HG02943 (cell line): ENCODE measurements at regions not wholly inside any gene's neighbourhood (a gene's known extent, or its start where the extent isn't known, plus 50 kb on each side); places are given as distances from the start of the nearest gene placed in this dataset.

Source experiments
- ATAC-seq: cut with Tn5 transposase; IDR thresholded peaks from one replicate; pipeline ENCODE4 v1.9.1; 2021; ENCODE audit warnings: mild to moderate bottlenecking, low read depth, moderate library complexity; ENCODE audit not compliant: unreplicated experiment

- ATAC-seq = no peak
These were observed 99.1 kb downstream of the MBL2 start for GRCh38 chr10:52673468-52673867.

GRCh38 chr10:52674474-52674873, 98.1 kb downstream of the MBL2 start:
- ATAC-seq = no peak

- ATAC-seq = no peak
These were observed 95.5 kb downstream of the MBL2 start for GRCh38 chr10:52677086-52677485.

DNA sequence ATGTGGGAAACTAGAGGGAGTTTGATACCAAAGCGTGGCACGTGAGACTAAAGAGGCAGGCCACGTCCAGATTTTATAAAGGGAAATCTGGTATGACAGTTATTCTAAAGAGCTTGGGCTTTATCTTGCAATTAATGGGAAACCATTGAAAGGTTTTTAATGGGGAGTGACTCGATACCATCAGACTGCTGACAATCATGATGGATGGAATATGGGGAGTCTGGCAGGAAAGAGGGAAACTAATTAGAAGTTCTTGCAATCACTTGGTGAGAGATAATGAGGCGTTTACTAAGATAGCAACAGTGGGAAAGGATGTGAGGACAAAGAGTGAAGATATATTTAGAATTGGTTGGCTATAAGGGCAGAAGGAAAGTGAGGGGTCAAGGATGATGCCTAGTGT, 94.0 kb downstream of the MBL2 start:
- ATAC-seq = no peak

DNA sequence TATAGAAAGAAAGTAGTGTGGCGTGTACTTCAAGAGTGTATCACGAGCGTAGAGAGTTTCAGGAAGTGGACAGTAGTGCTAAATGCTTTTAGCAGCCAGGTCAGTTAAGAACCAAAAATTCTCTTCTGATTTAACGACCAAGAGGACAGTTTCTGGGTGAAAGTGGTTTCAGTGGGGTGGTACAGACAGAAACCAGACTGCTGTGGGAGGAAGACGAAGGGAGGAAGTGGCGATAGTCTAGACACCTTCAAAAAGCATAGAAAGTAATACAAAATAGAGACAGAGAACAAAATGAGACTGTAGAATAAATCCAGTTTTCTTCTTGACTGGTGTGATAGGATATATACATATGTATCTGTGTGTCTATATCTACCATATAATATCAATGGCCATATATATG, 93.5 kb downstream of the MBL2 start:
- no peak for ATAC-seq

DNA sequence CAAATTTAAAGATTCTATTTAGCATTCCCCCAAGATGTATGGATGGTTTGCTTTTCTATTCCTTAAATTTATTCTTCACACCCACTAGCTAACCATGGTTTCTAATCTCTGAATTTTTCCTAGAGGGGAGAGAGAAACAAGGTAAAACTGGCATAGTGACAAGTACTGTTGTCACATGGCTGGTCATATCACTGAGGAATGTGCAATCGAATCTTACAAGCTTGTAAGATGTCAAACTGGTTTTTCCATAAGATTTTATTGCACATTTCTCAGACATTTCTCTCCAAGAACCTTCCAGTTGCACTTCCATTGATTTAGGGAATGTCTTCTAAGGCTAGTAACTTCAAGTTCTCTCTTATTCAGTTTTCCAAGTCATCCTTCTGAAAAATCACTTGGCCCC, 89.8 kb downstream of the MBL2 start:
- no peak for ATAC-seq

- ATAC-seq = no peak
These were observed 88.8 kb downstream of the MBL2 start for GRCh38 chr10:52683776-52684175.

DNA sequence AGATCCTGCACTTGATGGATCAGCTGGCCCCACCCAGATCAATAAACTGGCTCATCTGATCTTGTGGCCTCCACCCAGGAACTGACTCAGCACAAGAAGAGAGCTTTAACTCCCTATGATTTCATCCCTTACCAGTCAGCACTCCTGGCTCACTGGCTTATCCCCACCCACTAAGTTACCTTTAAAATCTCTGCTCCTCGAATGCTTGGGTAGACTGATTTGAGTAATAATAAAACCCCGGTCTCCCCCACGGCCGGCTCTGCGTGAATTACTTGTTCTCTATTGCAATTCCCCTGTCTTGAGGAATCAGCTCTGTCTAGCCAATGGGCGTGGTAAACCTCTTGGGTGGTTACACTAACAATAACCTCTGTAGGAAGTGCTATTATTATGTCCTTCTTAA, 83.7 kb downstream of the MBL2 start:
- ATAC-seq = no peak

GRCh38 chr10:52696232-52696631, 76.4 kb downstream of the MBL2 start:
- ATAC-seq = no peak

DNA sequence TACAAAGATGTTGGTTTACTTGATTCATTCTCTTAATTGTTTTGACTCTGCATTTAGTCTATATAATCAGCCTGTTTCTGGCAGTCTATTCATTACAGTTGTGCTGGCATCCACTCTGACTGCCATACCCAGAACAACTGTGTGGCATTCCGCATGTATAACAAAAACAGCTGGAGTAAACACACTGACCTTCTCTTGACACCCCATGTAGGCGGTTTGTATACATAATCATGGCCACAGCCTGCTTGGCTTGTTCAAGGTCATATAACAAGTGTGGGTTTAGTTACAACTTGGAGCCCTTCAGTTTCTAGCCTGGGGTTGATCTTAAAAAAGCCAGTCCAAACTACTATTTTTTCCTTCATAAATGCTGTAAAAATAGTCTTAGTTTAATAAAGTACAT, 70.9 kb downstream of the MBL2 start:
- ATAC-seq = no peak

DNA sequence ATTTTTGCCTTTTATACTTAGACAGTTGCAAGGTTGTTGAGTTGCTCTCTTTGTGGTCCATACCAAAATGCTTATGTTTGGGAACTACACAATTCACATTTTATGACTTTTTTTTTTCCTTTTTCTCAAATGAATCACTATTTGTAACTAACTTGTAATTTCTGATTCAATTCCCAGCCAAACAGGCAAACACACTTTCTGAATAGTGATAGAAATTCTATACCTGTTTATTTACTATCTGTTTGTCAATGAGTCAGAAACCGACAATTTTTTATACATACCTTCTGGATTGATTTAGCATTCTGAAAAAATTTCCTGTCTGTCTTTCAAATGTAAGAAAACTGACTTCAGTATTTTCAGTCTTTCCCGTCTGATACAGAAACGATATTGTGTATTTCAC, 69.1 kb downstream of the MBL2 start:
- no peak for ATAC-seq

DNA sequence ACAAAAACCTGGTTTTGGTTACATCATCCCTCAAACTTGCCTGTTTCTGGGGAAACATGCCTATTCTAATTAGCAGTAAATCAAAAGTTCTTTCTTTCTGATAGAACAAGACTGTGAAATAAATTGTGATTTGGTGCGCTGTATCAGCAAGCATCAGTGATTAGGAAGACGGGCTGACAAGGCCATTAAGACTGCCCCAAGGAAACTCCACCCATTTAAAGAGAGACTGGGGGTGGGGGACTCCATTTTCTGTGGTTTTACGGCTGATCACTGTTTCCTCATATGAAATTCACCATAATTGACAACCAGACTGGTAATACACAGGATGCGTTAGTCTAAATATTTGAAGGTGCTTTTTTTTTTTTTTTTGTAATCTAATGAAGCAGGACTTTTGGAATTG, 68.7 kb downstream of the MBL2 start:
- no peak for ATAC-seq

DNA sequence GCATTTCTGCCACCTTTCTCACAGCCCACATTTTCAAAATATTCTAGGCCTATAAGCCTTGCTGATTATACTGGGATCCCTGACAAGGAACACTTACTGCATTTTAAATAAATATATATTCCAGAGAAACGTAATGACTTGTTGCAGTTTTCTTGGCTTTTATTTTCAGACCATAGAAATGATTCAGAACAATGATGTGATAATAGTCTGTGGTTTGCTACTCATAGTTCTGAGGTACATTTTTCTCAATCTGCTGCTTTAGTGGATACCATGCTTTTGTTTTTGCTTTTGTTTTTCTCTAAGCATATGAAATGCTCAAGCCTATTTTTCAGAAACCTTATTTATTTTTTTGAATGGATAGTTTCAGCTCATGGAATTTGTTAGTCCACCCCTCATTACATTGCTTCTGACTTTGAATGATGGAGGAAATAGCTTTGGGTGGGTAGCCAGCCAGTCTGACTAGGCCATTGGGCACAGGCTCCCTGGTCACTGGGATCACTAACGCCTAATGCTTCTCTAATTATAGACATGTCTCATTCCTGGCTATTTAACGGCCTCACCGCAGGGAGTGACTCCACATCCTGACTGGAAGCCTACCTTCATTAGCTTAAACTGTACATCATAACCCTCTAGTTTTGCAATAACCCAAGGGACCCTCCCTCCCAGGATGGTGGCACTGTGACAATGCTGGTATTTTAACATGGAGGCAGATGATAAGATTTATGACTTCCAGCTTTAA, 66.1 kb downstream of the MBL2 start:
- ATAC-seq = no peak
